HG02852 (cell line): ENCODE measurements at regions not wholly inside any gene's neighbourhood (a gene's known extent, or its start where the extent isn't known, plus 50 kb on each side); places are given as distances from the start of the nearest gene placed in this dataset.
"Not testable (repeated sequence)": the region's sequence is repeated elsewhere in the genome, so short reads cannot be mapped to it uniquely, and the experiment has no call there.

Experiments
- ATAC-seq: cut with Tn5 transposase; IDR thresholded peaks from one replicate; pipeline ENCODE4 v1.9.1; 2021; ENCODE audit warnings: mild to moderate bottlenecking, moderate library complexity; ENCODE audit not compliant: unreplicated experiment

- no peak for ATAC-seq
Measured at GRCh38 chr12:63508543-63508942, 159.8 kb downstream of the DPY19L2 start.

- ATAC-seq = no peak
Measured at GRCh38 chr12:63499567-63499966, 168.7 kb downstream of the DPY19L2 start.

- no peak for ATAC-seq
Measured at GRCh38 chr12:63498239-63498638, 170.1 kb downstream of the DPY19L2 start.

GRCh38 chr12:63496654-63497053 is 171.6 kb downstream of the DPY19L2 start:
- ATAC-seq = no peak

GRCh38 chr12:63495974-63496373 is 172.3 kb downstream of the DPY19L2 start:
- no peak for ATAC-seq

- ATAC-seq = not testable (repeated sequence)
Measured at GRCh38 chr12:63493357-63493756, 174.9 kb downstream of the DPY19L2 start.

GRCh38 chr12:63480186-63480585 is 188.1 kb downstream of the DPY19L2 start:
- no peak for ATAC-seq

- ATAC-seq = no peak
Measured at GRCh38 chr12:63470161-63470560, 198.1 kb downstream of the DPY19L2 start.

GRCh38 chr12:63467951-63468350 is 200.3 kb downstream of the DPY19L2 start:
- no peak for ATAC-seq

- ATAC-seq = no peak
Measured at GRCh38 chr12:63457857-63458256, 210.4 kb downstream of the DPY19L2 start.

- no peak for ATAC-seq
Measured at GRCh38 chr12:63457428-63457827, 210.9 kb downstream of the DPY19L2 start.

- ATAC-seq = no peak
Measured at GRCh38 chr12:63450816-63451215, 217.5 kb downstream of the DPY19L2 start.

GRCh38 chr12:63450334-63450733 is 218.0 kb downstream of the DPY19L2 start:
- ATAC-seq = no peak

- ATAC-seq = no peak
Measured at GRCh38 chr12:63445224-63445880, 222.9 kb downstream of the DPY19L2 start.

GRCh38 chr12:63440048-63440447 is 228.2 kb downstream of the DPY19L2 start:
- no peak for ATAC-seq

GRCh38 chr12:63434384-63434783 is 233.9 kb downstream of the DPY19L2 start:
- ATAC-seq = not testable (repeated sequence)

GRCh38 chr12:63427969-63428368 is 240.3 kb downstream of the DPY19L2 start:
- ATAC-seq = not testable (repeated sequence)

GRCh38 chr12:63427029-63427428 is 241.3 kb downstream of the DPY19L2 start:
- not testable (repeated sequence) for ATAC-seq

GRCh38 chr12:63424671-63425070 is 243.6 kb downstream of the DPY19L2 start:
- no peak for ATAC-seq

- no peak for ATAC-seq
Measured at GRCh38 chr12:63423839-63424238, 244.5 kb downstream of the DPY19L2 start.

GRCh38 chr12:63420206-63420644 is 248.1 kb downstream of the DPY19L2 start:
- ATAC-seq = peak; percentile 89

- no peak for ATAC-seq
Measured at GRCh38 chr12:63419154-63419553, 249.1 kb downstream of the DPY19L2 start.

- no peak for ATAC-seq
Measured at GRCh38 chr12:63416788-63417187, 251.5 kb downstream of the DPY19L2 start.
